ENCODE measurements at regions not wholly inside any gene's neighbourhood (a gene's known extent, or its start where the extent isn't known, plus 50 kb on each side); places are given as distances from the start of the nearest gene placed in this dataset.

DNA sequence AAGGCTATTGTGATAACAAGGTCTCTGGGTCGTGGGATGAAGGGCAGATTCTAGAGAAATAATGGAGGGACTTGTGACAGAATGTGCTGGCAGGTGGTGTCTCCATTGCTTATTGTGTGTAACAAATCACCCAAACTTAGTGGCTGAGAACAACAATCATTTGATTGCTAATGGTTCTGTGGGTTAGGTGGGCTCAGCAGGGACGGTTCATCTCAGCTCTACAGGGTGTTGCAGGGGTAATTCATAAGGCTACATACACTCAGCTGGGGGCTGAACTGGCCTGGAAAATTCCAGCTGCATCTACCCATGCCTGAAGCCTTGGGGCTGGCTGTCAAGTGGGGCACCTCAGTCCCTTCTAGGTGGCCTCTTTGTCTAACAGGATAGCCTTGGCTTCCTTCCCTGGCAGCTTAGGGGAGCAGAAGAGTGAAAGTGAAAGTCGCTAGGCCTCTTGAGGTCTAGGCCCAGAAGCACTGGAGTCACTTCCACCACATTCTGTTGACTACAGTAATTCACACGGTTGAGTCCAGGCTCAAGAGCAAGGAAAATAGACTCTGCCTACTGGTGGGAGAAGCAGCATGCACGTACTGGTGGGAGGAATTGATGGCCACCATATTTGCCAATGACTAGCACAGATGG is 308.9 kb downstream of the MN1 start:
- WGBS, 10 experiments, result 44 to 90% (median 60%) methylated on average over 1 to 4 of the region's 5 CpGs; no CpG with 5 or more reads in 4 of the 10 experiments
- Histone ChIP-seq H3K4me1 (replicated peaks in 1 of 2) (peaks cover 24 to 33% of the 10 kb centered on the region in 2 donors), H3K4me3 (no peak overlapping the region), H3K27ac (no peak overlapping the region)
- in situ Hi-C loops (cut with MboI; ENCODE audit: low pct_unique_long_range_greater_than_20kb in 2 of 9, low sequenced_read_pairs in 9 of 9, unreplicated experiment in 9 of 9), result no loop called here
- ATAC-seq (replicated peaks in 6 of 8), result no peak

DNA sequence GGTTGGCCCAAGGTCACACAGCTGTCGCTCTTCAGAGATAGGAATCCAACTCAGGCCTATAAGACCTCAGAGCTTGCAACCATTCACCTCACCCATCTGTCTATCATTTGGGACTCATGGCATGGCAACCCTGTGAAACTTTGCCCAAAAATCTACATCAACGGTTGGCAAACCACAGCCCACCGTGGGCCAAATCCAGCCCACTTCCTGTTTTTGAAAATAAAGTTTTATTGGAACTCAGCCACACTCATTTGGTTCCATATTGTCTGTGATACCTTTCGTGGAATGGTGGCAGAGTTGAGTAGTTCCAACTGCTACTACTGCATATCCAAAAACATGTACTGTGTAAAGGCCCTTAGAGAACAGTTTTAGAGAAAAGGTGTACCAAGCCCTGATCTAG is 307.8 kb downstream of the MN1 start:
- WGBS, 10 experiments, result 40 to 100% (median 80%) methylated on average over 1 to 4 of the region's 4 CpGs; no CpG with 5 or more reads in 3 of the 10 experiments
- no peak overlapping the region for H3K4me3 ChIP-seq
- no peak overlapping the region for H3K27ac ChIP-seq
- H3K4me1 ChIP-seq (replicated peaks in 1 of 2), result peaks cover 22 to 24% of the 10 kb centered on the region in 2 donors
- no peak for ATAC-seq (replicated peaks in 6 of 8)
- in situ Hi-C loops (cut with MboI; ENCODE audit: low pct_unique_long_range_greater_than_20kb in 2 of 9, low sequenced_read_pairs in 9 of 9, unreplicated experiment in 9 of 9), result no loop called here

DNA sequence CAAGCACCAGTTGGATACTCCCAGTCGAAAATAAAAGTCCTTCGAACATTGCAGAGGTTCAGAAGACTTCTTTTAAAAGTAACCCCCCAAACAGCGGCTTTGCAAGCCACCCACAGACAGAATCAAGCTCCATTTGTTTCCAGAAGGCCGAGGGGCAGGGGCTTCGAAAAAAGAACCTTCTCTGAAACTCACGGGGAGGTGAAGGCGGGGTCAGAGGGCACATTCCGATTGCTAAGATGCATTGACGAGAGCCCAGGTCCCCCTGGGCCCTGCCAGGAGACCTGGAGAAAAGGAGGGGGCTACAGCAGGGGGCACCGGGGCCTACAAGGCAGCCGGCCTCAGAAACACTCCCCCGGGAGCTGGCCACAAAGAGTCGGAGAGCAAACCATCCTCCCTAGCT is 306.8 kb downstream of the MN1 start:
- no peak overlapping the region for H3K27ac ChIP-seq
- ATAC-seq (replicated peaks in 6 of 8), result peak in 5 of 8 experiments; percentile 72 to 95 (median 79)

DNA sequence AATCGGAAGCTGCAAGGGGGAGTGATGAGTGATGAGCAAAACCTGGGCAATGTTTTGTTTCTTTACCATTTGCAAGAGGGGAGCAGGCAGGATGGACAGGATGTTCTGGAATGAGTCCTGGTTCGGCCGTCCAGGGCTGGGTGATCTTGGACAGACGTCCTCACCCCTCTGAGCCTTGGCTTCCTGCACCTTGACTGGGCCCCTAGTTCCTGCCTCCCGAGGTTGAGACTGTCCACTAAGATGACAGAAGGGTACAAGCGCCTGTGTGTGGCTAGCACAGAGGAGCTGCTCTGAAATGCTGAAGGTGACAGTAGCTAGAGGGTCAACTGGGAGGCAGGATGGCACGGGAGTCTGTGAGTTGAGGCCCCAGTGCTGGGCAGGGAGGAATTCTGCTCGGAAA is 306.2 kb downstream of the MN1 start:
- peak in 1 of 8 experiments; percentile 14 for ATAC-seq (replicated peaks in 6 of 8)
- WGBS, 10 experiments, result 40 to 100% (median 64%) methylated on average over 1 to 7 of the region's 8 CpGs; no CpG with 5 or more reads in 3 of the 10 experiments
- no peak overlapping the region for H3K4me3 ChIP-seq
- peaks cover 15 to 19% of the 10 kb centered on the region in 2 donors for H3K4me1 ChIP-seq (replicated peaks in 1 of 2)
- in situ Hi-C loops (cut with MboI; ENCODE audit: low pct_unique_long_range_greater_than_20kb in 2 of 9, low sequenced_read_pairs in 9 of 9, unreplicated experiment in 9 of 9), result no loop called here
- H3K27ac ChIP-seq, result no peak overlapping the region

More for the DNA sequence above, 306.8 kb downstream of the MN1 start:
- in situ Hi-C loops (cut with MboI; ENCODE audit: low pct_unique_long_range_greater_than_20kb in 2 of 9, low sequenced_read_pairs in 9 of 9, unreplicated experiment in 9 of 9), result no loop called here
- no peak overlapping the region for H3K4me3 ChIP-seq
- 0 to 80% (median 22%) methylated on average over 1 to 6 of the region's 13 CpGs; no CpG with 5 or more reads in 2 of the 10 experiments for WGBS, 10 experiments
- H3K4me1 ChIP-seq (replicated peaks in 1 of 2), result peaks cover 15 to 19% of the 10 kb centered on the region in 2 donors

DNA sequence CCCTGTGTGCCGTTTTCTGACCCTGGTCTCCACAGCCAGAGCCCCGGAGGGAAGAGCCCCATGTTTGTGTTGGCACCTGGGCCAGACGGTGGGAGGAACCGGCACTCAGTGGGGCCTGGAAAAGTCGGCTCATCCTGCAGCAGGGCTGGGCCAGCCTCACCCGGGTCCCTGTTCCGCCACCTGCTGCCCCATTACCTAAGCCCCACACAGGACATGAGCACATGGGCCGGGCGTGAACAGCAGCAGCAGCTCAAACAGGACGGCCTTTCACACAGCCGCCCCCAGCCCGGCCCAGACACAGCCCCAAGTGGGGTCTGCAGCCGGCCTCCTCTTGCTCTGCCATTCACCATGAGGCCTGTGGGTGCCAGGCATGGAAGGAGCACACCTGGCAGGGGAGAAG is 302.4 kb downstream of the MN1 start:
- in situ Hi-C loops (cut with MboI; ENCODE audit: low pct_unique_long_range_greater_than_20kb in 2 of 9, low sequenced_read_pairs in 9 of 9, unreplicated experiment in 9 of 9), result no loop called here
- 0 to 80% methylated on average over 1 to 2 of the region's 13 CpGs; no CpG with 5 or more reads in 8 of the 10 experiments for WGBS, 10 experiments

DNA sequence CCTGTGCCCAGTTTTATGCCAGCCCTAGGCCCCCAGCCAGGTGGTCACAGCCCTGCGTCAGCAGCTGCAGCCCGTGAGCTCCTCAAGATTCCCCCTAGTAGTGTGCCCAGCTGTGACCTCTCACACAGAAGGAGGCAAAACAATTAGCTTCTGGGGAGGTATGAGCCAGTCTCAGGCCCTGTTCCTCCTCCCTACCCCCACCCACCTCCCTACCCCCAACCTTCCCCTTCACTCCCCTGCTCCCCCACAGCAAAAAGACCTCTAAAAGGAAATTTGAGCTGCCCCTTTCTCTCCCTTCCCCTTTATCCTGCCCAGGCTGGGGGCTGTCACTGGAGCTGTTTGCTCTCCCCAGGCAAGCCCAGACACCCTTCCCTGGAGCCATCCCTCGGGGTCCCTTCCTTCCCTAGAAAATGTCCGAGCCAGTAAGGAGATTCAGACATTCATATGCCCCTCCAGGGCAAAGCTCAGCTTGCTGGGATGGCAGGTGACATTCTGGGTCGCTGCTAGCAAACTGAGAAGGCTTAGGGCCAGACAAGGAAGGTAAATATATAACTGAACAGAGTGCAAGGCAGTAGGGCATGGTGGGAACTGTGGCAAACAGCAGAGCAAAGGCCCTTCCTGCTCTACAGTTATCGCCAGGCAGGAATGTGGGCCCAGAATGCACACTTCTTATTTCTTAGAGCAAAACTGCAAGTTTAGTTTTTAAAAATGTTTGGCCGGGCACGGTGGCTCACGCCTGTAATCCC is 300.2 kb downstream of the MN1 start:
- in situ Hi-C loops (cut with MboI; ENCODE audit: low pct_unique_long_range_greater_than_20kb in 2 of 9, low sequenced_read_pairs in 9 of 9, unreplicated experiment in 9 of 9), result no loop called here
- Histone ChIP-seq H3K4me3 (no peak overlapping the region), H3K27ac (no peak overlapping the region), H3K4me1 (replicated peaks in 1 of 2) (peaks cover 9 to 18% of the 10 kb centered on the region in 2 donors)
- 42 to 100% (median 88%) methylated on average over 1 to 6 of the region's 9 CpGs; no CpG with 5 or more reads in 1 of the 10 experiments for WGBS, 10 experiments
- no peak for ATAC-seq (replicated peaks in 6 of 8)

More for the DNA sequence above, 302.4 kb downstream of the MN1 start:
- Histone ChIP-seq H3K27ac (no peak overlapping the region), H3K4me1 (replicated peaks in 1 of 2) (peaks cover 14 to 28% of the 10 kb centered on the region in 2 donors), H3K4me3 (no peak overlapping the region)
- no peak for ATAC-seq (replicated peaks in 6 of 8)

DNA sequence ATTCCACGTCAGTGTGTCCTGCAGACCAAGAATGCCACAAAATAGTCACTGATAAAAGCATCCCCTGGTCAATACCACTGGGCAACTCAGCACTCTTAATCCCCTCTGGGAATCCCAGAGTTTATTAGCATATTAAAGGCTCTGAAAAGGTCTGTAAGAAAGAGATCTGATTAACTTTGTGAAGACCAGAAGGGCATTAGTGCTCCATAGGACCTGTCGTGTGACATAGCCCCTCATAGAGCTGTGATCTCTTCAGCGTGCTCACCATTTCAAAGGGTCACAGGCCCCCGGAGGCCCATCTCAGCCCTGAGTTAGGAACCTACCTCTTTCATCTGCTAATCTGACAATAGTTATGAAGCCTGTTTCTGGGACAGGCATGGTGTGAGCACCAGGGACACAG is 299.2 kb downstream of the MN1 start:
- in situ Hi-C loops (cut with MboI; ENCODE audit: low pct_unique_long_range_greater_than_20kb in 2 of 9, low sequenced_read_pairs in 9 of 9, unreplicated experiment in 9 of 9), result no loop called here
- Histone ChIP-seq H3K27ac (no peak overlapping the region), H3K4me3 (no peak overlapping the region), H3K4me1 (replicated peaks in 1 of 2) (peaks cover 9 to 18% of the 10 kb centered on the region in 2 donors)
- WGBS, 10 experiments, result 44 to 100% (median 88%) methylated on average over 1 to 4 of the region's 4 CpGs; no CpG with 5 or more reads in 2 of the 10 experiments
- ATAC-seq (replicated peaks in 6 of 8), result no peak

DNA sequence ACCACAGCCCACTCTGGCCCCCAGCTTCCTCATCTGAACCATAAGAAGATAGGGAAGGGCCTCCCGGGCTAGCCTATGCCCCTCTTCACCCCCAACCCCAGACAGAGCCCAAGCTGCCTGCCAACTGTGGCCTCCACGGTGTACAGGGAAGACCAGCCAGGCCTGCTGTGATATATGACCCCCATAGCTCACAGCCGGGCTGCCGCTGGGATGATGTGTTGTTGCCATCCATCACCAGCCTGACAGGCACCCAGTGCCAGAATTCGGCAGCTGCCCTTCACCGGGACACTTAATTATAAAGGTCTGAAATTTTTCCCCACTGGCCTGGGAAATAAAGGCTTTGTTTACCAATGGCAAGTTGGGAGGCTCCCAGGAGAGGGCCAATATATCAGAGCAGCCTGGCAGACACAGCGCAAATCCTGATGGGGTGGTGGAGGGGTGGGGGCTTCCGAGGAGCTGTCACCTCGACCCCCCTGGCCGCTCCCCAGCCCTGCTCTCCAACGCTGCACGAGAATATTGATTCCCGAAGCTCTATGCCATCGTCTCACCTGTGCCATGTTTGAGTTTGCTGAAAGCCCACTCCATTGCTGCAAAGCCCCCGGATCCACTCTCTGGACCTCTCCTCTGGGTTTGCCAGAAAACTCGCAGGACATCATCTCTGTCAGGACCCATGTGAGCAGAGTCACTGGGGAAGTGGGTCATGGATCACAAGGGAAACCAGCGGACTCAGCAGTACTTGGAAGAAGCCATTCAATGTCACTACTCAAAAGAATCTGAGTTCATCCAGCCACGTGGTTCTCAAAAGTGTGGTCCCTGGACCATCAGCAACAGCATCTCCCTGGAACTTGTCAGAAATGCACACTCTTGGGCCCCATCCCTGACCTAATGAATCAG is 296.9 kb downstream of the MN1 start:
- Histone ChIP-seq H3K4me3 (no peak overlapping the region), H3K27ac (no peak overlapping the region), H3K4me1 (replicated peaks in 1 of 2) (peaks cover 9 to 18% of the 10 kb centered on the region in 2 donors)
- in situ Hi-C loops (cut with MboI; ENCODE audit: low pct_unique_long_range_greater_than_20kb in 2 of 9, low sequenced_read_pairs in 9 of 9, unreplicated experiment in 9 of 9), result no loop called here
- 34 to 100% (median 71%) methylated on average over 1 to 9 of the region's 18 CpGs; no CpG with 5 or more reads in 3 of the 10 experiments for WGBS, 10 experiments
- ATAC-seq (replicated peaks in 6 of 8), result peak in 5 of 8 experiments; percentile 41 to 90 (median 67)

DNA sequence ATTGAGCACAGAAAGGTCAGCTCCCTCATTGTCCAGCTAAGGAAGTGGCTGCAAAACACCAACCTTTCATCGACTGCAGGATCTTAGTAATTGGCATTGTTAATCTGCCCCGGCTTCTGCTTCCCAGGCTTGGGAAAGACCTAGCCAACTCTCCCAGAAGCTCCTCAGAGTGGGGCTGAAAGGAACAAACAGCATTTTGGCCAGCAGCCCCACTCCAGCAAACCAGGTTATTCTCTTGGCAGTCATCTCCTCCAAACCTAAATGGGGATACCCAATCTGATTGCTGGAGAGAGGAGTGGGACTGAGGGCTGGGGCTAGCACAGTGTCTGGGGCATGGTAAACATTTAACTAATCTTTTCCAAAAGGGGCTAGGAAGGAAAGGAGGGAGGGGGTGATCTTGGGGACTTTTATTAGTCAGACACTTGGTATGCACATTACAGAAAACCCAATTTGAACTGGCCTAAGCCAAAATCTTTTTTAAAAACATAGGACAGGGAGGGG is 294.4 kb downstream of the MN1 start:
- no peak overlapping the region for H3K4me3 ChIP-seq
- H3K27ac ChIP-seq, result no peak overlapping the region
- 42 to 82% (median 80%) methylated on average over 1 to 2 of the region's 2 CpGs; no CpG with 5 or more reads in 7 of the 10 experiments for WGBS, 10 experiments
- ATAC-seq (replicated peaks in 6 of 8), result peak in 1 of 8 experiments; percentile 6
- H3K4me1 ChIP-seq (replicated peaks in 1 of 2), result peaks cover 9 to 10% of the 10 kb centered on the region in 2 donors
- in situ Hi-C loops (cut with MboI; ENCODE audit: low pct_unique_long_range_greater_than_20kb in 2 of 9, low sequenced_read_pairs in 9 of 9, unreplicated experiment in 9 of 9), result no loop called here

DNA sequence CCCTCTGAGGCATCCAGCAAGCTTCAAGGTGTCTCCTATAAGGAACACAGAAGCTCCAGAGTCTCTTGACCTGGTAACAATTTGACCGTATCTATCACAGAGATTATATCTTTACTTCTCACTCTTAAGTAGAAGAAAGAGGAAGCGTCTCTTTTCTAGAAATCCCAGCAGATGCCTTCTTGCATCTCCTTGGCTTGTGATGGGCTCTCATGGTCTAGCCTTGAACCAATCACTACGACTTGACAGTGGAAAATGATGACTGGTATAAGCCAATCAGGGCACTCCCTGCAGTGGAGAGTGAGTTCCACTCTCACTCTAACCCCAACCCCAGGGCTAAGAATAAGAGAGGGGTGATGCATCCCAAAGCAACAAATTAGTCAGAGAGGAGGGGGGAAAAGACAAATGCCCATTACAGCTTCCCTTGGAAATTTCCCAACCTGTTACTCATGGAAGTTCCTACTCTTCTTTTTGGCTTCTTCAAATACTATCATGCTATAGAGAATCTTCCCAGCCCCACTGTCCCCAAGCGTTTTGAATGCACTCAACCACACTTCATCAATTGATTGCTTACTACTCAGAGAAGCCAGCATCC is 293.5 kb downstream of the MN1 start:
- ATAC-seq (replicated peaks in 6 of 8), result no peak
- in situ Hi-C loops (cut with MboI; ENCODE audit: low pct_unique_long_range_greater_than_20kb in 2 of 9, low sequenced_read_pairs in 9 of 9, unreplicated experiment in 9 of 9), result no loop called here
- Histone ChIP-seq H3K4me1 (replicated peaks in 1 of 2) (peaks cover 9 to 10% of the 10 kb centered on the region in 2 donors), H3K4me3 (no peak overlapping the region), H3K27ac (no peak overlapping the region)
- 50 to 100% (median 93%) methylated on average over 1 to 3 of the region's 4 CpGs; no CpG with 5 or more reads in 1 of the 10 experiments for WGBS, 10 experiments

DNA sequence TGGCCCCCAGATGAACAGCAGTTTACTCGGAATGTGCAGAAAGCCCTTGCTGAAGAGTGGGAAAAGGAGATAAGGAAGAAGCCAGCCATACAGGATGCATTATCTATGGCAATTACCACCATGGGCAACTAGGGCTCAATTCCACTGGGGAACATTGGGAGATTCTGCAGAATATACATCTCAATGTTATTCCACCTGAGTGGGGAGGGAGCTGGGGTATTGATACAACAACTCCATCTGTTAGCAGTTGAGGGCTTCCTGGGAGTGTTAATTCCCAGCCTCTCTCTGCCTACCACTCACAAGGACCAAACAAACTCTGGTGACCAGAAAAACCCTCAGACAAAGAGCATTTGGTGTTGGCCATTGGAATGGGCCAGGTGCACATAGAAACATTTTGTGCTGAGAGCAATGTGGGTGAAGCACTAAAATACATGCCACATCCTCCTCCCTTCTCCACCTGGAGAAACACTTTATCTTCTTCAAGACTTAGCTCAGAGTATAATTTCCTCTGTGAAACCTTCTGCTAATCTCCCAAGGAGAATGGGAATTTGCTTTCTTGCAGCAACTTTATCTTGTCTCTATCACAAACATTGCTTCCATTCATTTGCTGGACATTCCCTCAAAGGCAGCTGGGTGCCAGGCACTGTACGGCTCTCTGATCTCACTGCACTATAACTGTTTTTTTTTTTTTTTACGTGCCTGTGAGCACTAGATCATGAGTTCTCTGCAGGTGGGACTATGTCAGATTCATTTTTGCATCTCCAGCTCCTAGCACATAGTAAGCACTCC is 292.2 kb downstream of the MN1 start:
- Histone ChIP-seq H3K27ac (no peak overlapping the region), H3K4me1 (replicated peaks in 1 of 2) (peaks cover 5 to 7% of the 10 kb centered on the region in 2 donors), H3K4me3 (no peak overlapping the region)
- no peak for ATAC-seq (replicated peaks in 6 of 8)
- 67 to 100% (median 86%) methylated on average over 1 to 3 of the region's 3 CpGs for WGBS, 10 experiments
- in situ Hi-C loops (cut with MboI; ENCODE audit: low pct_unique_long_range_greater_than_20kb in 2 of 9, low sequenced_read_pairs in 9 of 9, unreplicated experiment in 9 of 9), result no loop called here

DNA sequence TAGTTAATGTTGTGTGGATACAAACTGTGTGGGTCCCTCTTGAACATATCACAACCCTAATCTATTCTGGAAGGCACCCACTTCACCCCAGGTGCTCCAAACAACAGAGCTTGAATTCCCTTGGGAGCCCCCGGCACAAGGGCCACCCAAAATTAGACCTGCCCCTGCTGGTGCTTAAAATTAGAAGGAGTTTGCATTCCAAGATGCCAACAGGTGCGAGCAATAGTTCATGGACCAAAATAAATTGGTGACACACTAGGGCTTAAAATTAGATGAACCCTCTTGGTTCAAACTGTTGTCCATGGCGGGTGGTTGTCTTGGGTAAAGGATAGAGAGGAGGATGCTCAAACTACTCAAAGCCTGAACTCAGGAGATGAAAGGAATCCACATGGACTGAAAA is 291.5 kb downstream of the MN1 start:
- 17 to 100% (median 80%) methylated on average over 1 to 3 of the region's 3 CpGs; no CpG with 5 or more reads in 3 of the 10 experiments for WGBS, 10 experiments
- no peak for ATAC-seq (replicated peaks in 6 of 8)
- Histone ChIP-seq H3K4me1 (replicated peaks in 1 of 2) (no peaks in the 10 kb centered on the region), H3K27ac (no peak overlapping the region), H3K4me3 (no peak overlapping the region)
- in situ Hi-C loops (cut with MboI; ENCODE audit: low pct_unique_long_range_greater_than_20kb in 2 of 9, low sequenced_read_pairs in 9 of 9, unreplicated experiment in 9 of 9), result no loop called here

All from motor neuron (in vitro differentiated cells).